MM.1S (cell line): ENCODE measurements at regions not wholly inside any gene's neighbourhood (a gene's known extent, or its start where the extent isn't known, plus 50 kb on each side); places are given as distances from the start of the nearest gene placed in this dataset.

Experiments
- EZH2 ChIP-seq: fragments of 300-600 bp; sonication (generic); optimal IDR thresholded peaks from 2 replicates; pipeline ENCODE3; 2017; ENCODE audit warnings: low read depth, mild to moderate bottlenecking, antibody characterized with exemption, low read length, mixed read lengths
- EZH2phosphoT487 ChIP-seq: fragments of 300-600 bp; sonication (generic); IDR thresholded peaks from 2 replicates; pipeline ENCODE4 v1.6.1; 2018; ENCODE audit warnings: antibody characterized with exemption, low read length
- TF ChIP-seq, protein P1 (sequence below): fragments of 300-600 bp; sonication (generic); IDR thresholded peaks from 2 replicates; pipeline ENCODE4 v1.5.1; 2016; ENCODE audit warnings: antibody characterized with exemption, low read length, mixed read lengths

- TF ChIP-seq, protein P1, sequence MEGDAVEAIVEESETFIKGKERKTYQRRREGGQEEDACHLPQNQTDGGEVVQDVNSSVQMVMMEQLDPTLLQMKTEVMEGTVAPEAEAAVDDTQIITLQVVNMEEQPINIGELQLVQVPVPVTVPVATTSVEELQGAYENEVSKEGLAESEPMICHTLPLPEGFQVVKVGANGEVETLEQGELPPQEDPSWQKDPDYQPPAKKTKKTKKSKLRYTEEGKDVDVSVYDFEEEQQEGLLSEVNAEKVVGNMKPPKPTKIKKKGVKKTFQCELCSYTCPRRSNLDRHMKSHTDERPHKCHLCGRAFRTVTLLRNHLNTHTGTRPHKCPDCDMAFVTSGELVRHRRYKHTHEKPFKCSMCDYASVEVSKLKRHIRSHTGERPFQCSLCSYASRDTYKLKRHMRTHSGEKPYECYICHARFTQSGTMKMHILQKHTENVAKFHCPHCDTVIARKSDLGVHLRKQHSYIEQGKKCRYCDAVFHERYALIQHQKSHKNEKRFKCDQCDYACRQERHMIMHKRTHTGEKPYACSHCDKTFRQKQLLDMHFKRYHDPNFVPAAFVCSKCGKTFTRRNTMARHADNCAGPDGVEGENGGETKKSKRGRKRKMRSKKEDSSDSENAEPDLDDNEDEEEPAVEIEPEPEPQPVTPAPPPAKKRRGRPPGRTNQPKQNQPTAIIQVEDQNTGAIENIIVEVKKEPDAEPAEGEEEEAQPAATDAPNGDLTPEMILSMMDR, result no peak
- no peak for TF ChIP-seq EZH2phosphoT487
- TF ChIP-seq EZH2, result no peak
Observed at GRCh38 chr2:111653103-111653624, 230.8 kb downstream of the ANAPC1 start.
